H9 (cell line): ENCODE measurements at regions not wholly inside any gene's neighbourhood (a gene's known extent, or its start where the extent isn't known, plus 50 kb on each side); places are given as distances from the start of the nearest gene placed in this dataset.
"Not testable (repeated sequence)": the region's sequence is repeated elsewhere in the genome, so short reads cannot be mapped to it uniquely, and the experiment has no call there.

Source experiments
- DNase-seq: peaks from one replicate; pipeline ENCODE4 v3.0.0-alpha.2; 2017
- H2AFZ ChIP-seq: one replicate; pipeline ENCODE4 v1.6.1; 2013; ENCODE audit warnings: mild to moderate bottlenecking, low read length, control low read depth, moderate library complexity
- H2AK5ac ChIP-seq: 2 replicates; pipeline ENCODE4 v1.6.1; 2013; ENCODE audit warnings: low read length, control low read depth, mixed read lengths; ENCODE audit not compliant: insufficient read length
- H2BK120ac ChIP-seq: one replicate; pipeline ENCODE4 v1.6.1; 2013; ENCODE audit warnings: low read depth, mild to moderate bottlenecking, low read length, control low read depth, inconsistent platforms; ENCODE audit not compliant: poor library complexity, severe bottlenecking
- H2BK12ac ChIP-seq: 2 replicates; pipeline ENCODE4 v1.6.1; 2013; ENCODE audit warnings: low read length, control low read depth, mixed read lengths, low read depth; ENCODE audit not compliant: insufficient read length
- H2BK15ac ChIP-seq: 2 replicates; pipeline ENCODE4 v1.6.1; 2013; ENCODE audit warnings: low read depth, low read length, control low read depth
- H2BK20ac ChIP-seq: one replicate; pipeline ENCODE4 v1.6.1; 2013; ENCODE audit warnings: low read depth, mild to moderate bottlenecking, low read length, control low read depth, inconsistent platforms; ENCODE audit not compliant: poor library complexity, severe bottlenecking
- H2BK5ac ChIP-seq: 2 replicates; pipeline ENCODE4 v1.6.1; 2013; ENCODE audit warnings: low read length, control low read depth, mixed read lengths; ENCODE audit not compliant: insufficient read length
- H3K14ac ChIP-seq: 2 replicates; pipeline ENCODE4 v1.6.1; 2013; ENCODE audit warnings: low read length, control low read depth; ENCODE audit not compliant: insufficient read depth
- H3K18ac ChIP-seq: 2 replicates; pipeline ENCODE4 v1.6.1; 2013; ENCODE audit warnings: low read depth, mild to moderate bottlenecking, mixed read lengths, low read length, control low read depth; ENCODE audit not compliant: insufficient read length
- H3K23ac ChIP-seq: 2 replicates; pipeline ENCODE4 v1.6.1; 2013; ENCODE audit warnings: low read length, control low read depth, mixed read lengths, low read depth; ENCODE audit not compliant: insufficient read length
- H3K23me2 ChIP-seq: 2 replicates; pipeline ENCODE4 v1.6.1; 2013; ENCODE audit warnings: low read depth, mild to moderate bottlenecking, mixed read lengths, low read length, control low read depth; ENCODE audit not compliant: insufficient read length, poor library complexity, severe bottlenecking
- H3K27ac ChIP-seq: 2 replicates; pipeline ENCODE4 v1.5.1; 2013; ENCODE audit warnings: low read length, control low read depth, mixed read lengths, low read depth; ENCODE audit not compliant: insufficient read length
- H3K27me3 ChIP-seq: 2 replicates; pipeline ENCODE4 v1.6.1; 2013; ENCODE audit warnings: low read length, control low read depth, inconsistent platforms; ENCODE audit not compliant: insufficient read depth
- H3K4ac ChIP-seq: 2 replicates; pipeline ENCODE4 v1.6.1; 2013; ENCODE audit warnings: low read depth, mild to moderate bottlenecking, control low read depth, inconsistent platforms, low read length, moderate library complexity
- H3K4me1 ChIP-seq: 2 replicates; pipeline ENCODE4 v1.6.1; 2013; ENCODE audit warnings: low read length, control low read depth, inconsistent platforms; ENCODE audit not compliant: insufficient read depth
- H3K4me2 ChIP-seq: 2 replicates; pipeline ENCODE4 v1.6.1; 2013; ENCODE audit warnings: low read length, control low read depth, mixed read lengths; ENCODE audit not compliant: insufficient read length, insufficient read depth
- H3K56ac ChIP-seq: 2 replicates; pipeline ENCODE4 v1.6.1; 2013; ENCODE audit warnings: low read depth, mild to moderate bottlenecking, mixed read lengths, low read length, control low read depth; ENCODE audit not compliant: insufficient read length
- H3K79me1 ChIP-seq: 2 replicates; pipeline ENCODE4 v1.6.1; 2013; ENCODE audit warnings: low read depth, mild to moderate bottlenecking, moderate library complexity, low read length, control low read depth, inconsistent platforms; ENCODE audit not compliant: insufficient read depth, poor library complexity, severe bottlenecking
- H3K79me2 ChIP-seq: 2 replicates; pipeline ENCODE4 v1.6.1; 2013; ENCODE audit warnings: low read length, control low read depth, inconsistent platforms; ENCODE audit not compliant: insufficient read depth
- H3K9ac ChIP-seq: 2 replicates; pipeline ENCODE4 v1.6.1; 2013; ENCODE audit warnings: low read length, control low read depth, mixed read lengths; ENCODE audit not compliant: insufficient read length; ENCODE audit errors: extremely low read depth
- H3K9me3 ChIP-seq: one replicate; pipeline ENCODE4 v1.6.1; 2013; ENCODE audit warnings: low read depth, low read length, inconsistent platforms; ENCODE audit not compliant: control insufficient read depth
- H3T11ph ChIP-seq: one replicate; pipeline ENCODE4 v1.6.1; 2013; ENCODE audit warnings: mild to moderate bottlenecking, low read length, control low read depth, inconsistent platforms
- H4K20me1 ChIP-seq: one replicate; pipeline ENCODE4 v1.6.1; 2013; ENCODE audit not compliant: control insufficient read depth, insufficient read length, insufficient read depth
- H4K5ac ChIP-seq: 2 replicates; pipeline ENCODE4 v1.6.1; 2013; ENCODE audit warnings: low read depth, mild to moderate bottlenecking, mixed read lengths, low read length, control low read depth; ENCODE audit not compliant: insufficient read length
- H4K8ac ChIP-seq: replicated peaks from 2 replicates; pipeline ENCODE4 v1.6.1; 2013; ENCODE audit warnings: low read length, control low read depth, mixed read lengths, low read depth; ENCODE audit not compliant: insufficient read length
- H4K91ac ChIP-seq: 2 replicates; pipeline ENCODE4 v1.6.1; 2013; ENCODE audit warnings: low read depth, mild to moderate bottlenecking, moderate library complexity, mixed read lengths, low read length, control low read depth; ENCODE audit not compliant: insufficient read length
- H3K27ac Mint-ChIP-seq, 3 experiments: 2 replicates in 2 of 3; 3 replicates in 1 of 3; pipeline ENCODE4 v1.8.0; 2020 to 2021; ENCODE audit warnings: mixed read lengths in 3 of 3, mild to moderate bottlenecking in 1 of 3, moderate library complexity in 1 of 3
- H3K27me3 Mint-ChIP-seq: 2 replicates; pipeline ENCODE4 v1.8.0; 2021; ENCODE audit warnings: low read depth, mild to moderate bottlenecking, moderate library complexity, mixed read lengths
- H3K36me3 Mint-ChIP-seq, 3 experiments: 2 replicates in 2 of 3; 3 replicates in 1 of 3; pipeline ENCODE4 v1.8.0; 2020 to 2021; ENCODE audit warnings: low read depth in 3 of 3, mixed read lengths in 3 of 3; ENCODE audit not compliant: insufficient read depth in 1 of 3
- H3K4me1 Mint-ChIP-seq, 2 experiments: 2 replicates each; pipeline ENCODE4 v1.8.0; 2020; ENCODE audit warnings: mixed read lengths in 2 of 2
- H3K4me3 Mint-ChIP-seq, 2 experiments: 2 replicates in 1 of 2; 3 replicates in 1 of 2; pipeline ENCODE4 v1.8.0; 2020 to 2021; ENCODE audit warnings: mild to moderate bottlenecking in 2 of 2, mixed read lengths in 2 of 2, moderate library complexity in 1 of 2
- H3K9me3 Mint-ChIP-seq, 2 experiments: 2 replicates in 1 of 2; 3 replicates in 1 of 2; pipeline ENCODE4 v1.8.0; 2020; ENCODE audit warnings: mild to moderate bottlenecking in 2 of 2, mixed read lengths in 2 of 2, moderate library complexity in 1 of 2
- WGBS: extraction: QIAGEN DNeasy Blood & Tissue Kit; methylation state at CpG from one replicate; pipeline ENCODE4 v1.1.7; 2013; ENCODE audit warnings: missing lambda C conversion rate, low lambda C conversion rate, mixed read lengths; ENCODE audit not compliant: insufficient read length; ENCODE audit errors: extremely low coverage; 5-methylcytosine and 5-hydroxymethylcytosine counted together
- TF ChIP-seq, protein P1 (sequence below): fragments of 200-600 bp; sonication (generic); conservative IDR thresholded peaks from 3 replicates; pipeline ENCODE4 v1.8.0; 2021; ENCODE audit warnings: antibody characterized with exemption, mild to moderate bottlenecking

- H3K27ac Mint-ChIP-seq = no peak overlapping the region
- peaks cover 5 to 14% (median 12%) of the 10 kb centered on the region in 3 experiments; a peak in 6 of 7 replicates for H3K36me3 Mint-ChIP-seq
- DNase-seq = no peak
- H3K27me3 ChIP-seq = no peaks in the 10 kb centered on the region
- peaks cover 99% of the 10 kb centered on the region in 2 experiments for H3K9me3 Mint-ChIP-seq
- no peaks in the 10 kb centered on the region for H3K4me1 ChIP-seq
- no peak overlapping the region for H2AFZ ChIP-seq
- H3K9me3 ChIP-seq = peaks cover 83% of the 10 kb centered on the region
- H2BK20ac ChIP-seq = no peak overlapping the region
- H3K18ac ChIP-seq = no peak overlapping the region
- H2BK5ac ChIP-seq = no peak overlapping the region
- no peak overlapping the region for H4K91ac ChIP-seq
- H3K4me2 ChIP-seq = no peak overlapping the region
- H3T11ph ChIP-seq = no peak overlapping the region
- no peak overlapping the region for H3K23ac ChIP-seq
- no peak overlapping the region for H2BK120ac ChIP-seq
- WGBS = no CpG with 5 or more reads among the region's 6 CpGs
- no peak overlapping the region for H4K5ac ChIP-seq
- H3K14ac ChIP-seq = no peak overlapping the region
- TF ChIP-seq, protein P1, sequence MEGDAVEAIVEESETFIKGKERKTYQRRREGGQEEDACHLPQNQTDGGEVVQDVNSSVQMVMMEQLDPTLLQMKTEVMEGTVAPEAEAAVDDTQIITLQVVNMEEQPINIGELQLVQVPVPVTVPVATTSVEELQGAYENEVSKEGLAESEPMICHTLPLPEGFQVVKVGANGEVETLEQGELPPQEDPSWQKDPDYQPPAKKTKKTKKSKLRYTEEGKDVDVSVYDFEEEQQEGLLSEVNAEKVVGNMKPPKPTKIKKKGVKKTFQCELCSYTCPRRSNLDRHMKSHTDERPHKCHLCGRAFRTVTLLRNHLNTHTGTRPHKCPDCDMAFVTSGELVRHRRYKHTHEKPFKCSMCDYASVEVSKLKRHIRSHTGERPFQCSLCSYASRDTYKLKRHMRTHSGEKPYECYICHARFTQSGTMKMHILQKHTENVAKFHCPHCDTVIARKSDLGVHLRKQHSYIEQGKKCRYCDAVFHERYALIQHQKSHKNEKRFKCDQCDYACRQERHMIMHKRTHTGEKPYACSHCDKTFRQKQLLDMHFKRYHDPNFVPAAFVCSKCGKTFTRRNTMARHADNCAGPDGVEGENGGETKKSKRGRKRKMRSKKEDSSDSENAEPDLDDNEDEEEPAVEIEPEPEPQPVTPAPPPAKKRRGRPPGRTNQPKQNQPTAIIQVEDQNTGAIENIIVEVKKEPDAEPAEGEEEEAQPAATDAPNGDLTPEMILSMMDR = no peak
- H2BK12ac ChIP-seq = no peak overlapping the region
- no peak overlapping the region for H4K8ac ChIP-seq
- peaks cover 2% of the 10 kb centered on the region; the same call in 1 of the 2 replicates for H3K27me3 Mint-ChIP-seq
- H4K20me1 ChIP-seq = no peaks in the 10 kb centered on the region
- no peak overlapping the region for H2BK15ac ChIP-seq
- H2AK5ac ChIP-seq = no peak overlapping the region
- no peak overlapping the region for H3K56ac ChIP-seq
- no peak overlapping the region for H3K4me3 Mint-ChIP-seq
- no peak overlapping the region for H3K27ac ChIP-seq
- no peaks in the 10 kb centered on the region for H3K79me2 ChIP-seq
- no peak overlapping the region for H3K9ac ChIP-seq
- no peaks in the 10 kb centered on the region for H3K23me2 ChIP-seq
- H3K4ac ChIP-seq = no peak overlapping the region
- no peaks in the 10 kb centered on the region for H3K4me1 Mint-ChIP-seq
- H3K79me1 ChIP-seq = no peaks in the 10 kb centered on the region
Observed at GRCh38 chr14:106026026-106026425, 499.6 kb downstream of the TMEM121 start.

GRCh38 chr14:106027759-106028158, 501.4 kb downstream of the TMEM121 start:
- peaks cover 87% of the 10 kb centered on the region for H3K9me3 ChIP-seq
- H2BK5ac ChIP-seq, H2BK120ac ChIP-seq: not testable (repeated sequence)

More at GRCh38 chr14:106027759-106028158, 501.4 kb downstream of the TMEM121 start:
- H3K18ac ChIP-seq, H3K23me2 ChIP-seq, H3T11ph ChIP-seq, H3K27ac Mint-ChIP-seq, H3K4ac ChIP-seq, H4K20me1 ChIP-seq, H2BK20ac ChIP-seq, H3K4me3 Mint-ChIP-seq, H2BK15ac ChIP-seq, H2AK5ac ChIP-seq, H2BK12ac ChIP-seq, H2AFZ ChIP-seq, H3K56ac ChIP-seq, H4K8ac ChIP-seq, H3K4me1 ChIP-seq, H3K79me2 ChIP-seq, H3K14ac ChIP-seq, H4K91ac ChIP-seq, H3K27me3 Mint-ChIP-seq, H3K23ac ChIP-seq, H3K4me1 Mint-ChIP-seq, DNase-seq, H3K79me1 ChIP-seq, H3K4me2 ChIP-seq, H3K27me3 ChIP-seq, H3K9ac ChIP-seq, H3K27ac ChIP-seq, H4K5ac ChIP-seq: not testable (repeated sequence)
- Mint-ChIP-seq H3K36me3 (peaks cover 5 to 17% (median 12%) of the 10 kb centered on the region in 3 experiments; a peak in 6 of 7 replicates), H3K9me3 (peaks cover 99% of the 10 kb centered on the region in 2 experiments)
- no CpG with 5 or more reads among the region's 6 CpGs for WGBS
